ENCODE measurements at regions not wholly inside any gene's neighbourhood (a gene's known extent, or its start where the extent isn't known, plus 50 kb on each side); places are given as distances from the start of the nearest gene placed in this dataset.

DNA sequence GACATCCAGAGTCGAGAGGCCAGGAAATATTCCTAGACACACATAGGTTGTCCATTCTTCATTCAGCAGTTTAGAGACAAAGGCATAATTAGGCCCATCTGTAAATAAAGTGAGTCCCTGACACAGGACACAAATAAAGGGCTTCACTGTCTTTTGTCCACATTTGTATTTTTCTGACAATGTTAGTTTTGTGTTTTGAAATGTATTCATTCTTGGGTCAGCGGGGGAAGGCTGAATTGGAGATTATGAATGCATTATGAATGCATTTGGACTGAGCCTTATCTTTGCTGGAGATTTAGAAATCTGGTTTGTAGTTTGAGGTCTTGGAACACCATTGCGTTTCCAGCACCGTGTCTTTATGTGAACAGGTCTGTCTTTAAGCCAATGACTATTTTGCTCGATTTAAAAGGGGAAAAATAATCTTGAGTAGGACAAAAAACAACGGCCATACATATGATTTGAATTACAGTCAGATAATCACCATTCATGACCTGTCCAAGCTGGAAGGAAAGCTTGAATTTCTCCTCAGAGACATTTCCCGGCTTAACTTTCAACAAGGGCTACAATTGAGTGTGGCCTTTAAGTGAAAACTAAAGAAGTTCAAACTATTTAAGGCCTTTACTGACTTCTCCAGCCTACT is 334.8 kb downstream of the WDR11 start:
- TF ChIP-seq, protein P1, sequence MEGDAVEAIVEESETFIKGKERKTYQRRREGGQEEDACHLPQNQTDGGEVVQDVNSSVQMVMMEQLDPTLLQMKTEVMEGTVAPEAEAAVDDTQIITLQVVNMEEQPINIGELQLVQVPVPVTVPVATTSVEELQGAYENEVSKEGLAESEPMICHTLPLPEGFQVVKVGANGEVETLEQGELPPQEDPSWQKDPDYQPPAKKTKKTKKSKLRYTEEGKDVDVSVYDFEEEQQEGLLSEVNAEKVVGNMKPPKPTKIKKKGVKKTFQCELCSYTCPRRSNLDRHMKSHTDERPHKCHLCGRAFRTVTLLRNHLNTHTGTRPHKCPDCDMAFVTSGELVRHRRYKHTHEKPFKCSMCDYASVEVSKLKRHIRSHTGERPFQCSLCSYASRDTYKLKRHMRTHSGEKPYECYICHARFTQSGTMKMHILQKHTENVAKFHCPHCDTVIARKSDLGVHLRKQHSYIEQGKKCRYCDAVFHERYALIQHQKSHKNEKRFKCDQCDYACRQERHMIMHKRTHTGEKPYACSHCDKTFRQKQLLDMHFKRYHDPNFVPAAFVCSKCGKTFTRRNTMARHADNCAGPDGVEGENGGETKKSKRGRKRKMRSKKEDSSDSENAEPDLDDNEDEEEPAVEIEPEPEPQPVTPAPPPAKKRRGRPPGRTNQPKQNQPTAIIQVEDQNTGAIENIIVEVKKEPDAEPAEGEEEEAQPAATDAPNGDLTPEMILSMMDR (IDR thresholded peaks at IDR 0.05; ENCODE audit: low read length): no peak
- TF ChIP-seq EZH2 (IDR thresholded peaks at IDR 0.05; ENCODE audit: borderline replicate concordance, low read length): no peak
